ENCODE measurements at regions not wholly inside any gene's neighbourhood (a gene's known extent, or its start where the extent isn't known, plus 50 kb on each side); places are given as distances from the start of the nearest gene placed in this dataset.
A peak's percentile ranks its signal among the peaks of the same experiment; 100 is the strongest.

DNA sequence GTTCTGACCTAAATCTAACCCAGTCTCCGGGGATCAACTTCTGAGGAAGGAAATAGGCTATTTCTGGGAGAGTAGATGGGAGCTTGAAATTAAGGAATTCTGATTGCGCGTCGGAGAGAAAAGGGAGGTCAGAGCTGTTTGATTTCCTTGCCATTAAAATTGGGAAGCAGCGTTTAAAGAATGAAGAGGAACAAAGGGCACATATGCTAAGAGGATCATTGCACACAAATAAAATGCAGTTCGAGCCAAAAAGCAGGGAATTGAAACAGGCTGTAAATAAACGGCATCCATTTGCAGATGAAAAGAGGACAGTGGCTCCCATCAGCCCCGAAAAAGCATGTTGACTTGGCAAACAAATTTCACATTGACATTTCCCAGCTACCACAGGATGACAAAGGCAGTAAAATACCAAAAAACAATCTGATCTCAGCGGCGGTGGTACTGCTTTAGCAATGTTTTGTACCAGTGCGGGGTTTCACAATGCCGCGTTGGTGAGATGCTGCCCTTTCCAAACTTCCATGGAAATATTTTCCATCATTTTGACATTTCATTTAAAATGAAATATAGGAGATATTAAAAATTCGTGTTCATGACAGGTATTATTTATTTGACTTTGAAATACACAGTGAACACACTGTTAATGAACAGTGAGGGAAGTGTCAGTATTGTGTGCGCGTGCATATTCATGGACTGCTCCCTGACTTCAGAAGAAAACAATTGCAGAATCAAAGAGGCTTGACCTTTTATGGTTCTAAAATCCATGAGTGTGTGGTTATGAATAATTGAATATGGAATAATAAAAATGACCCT, 108.8 kb downstream of the SQOR start:
- DNase-seq, result no peak

GRCh38 chr15:45744236-45744589, 109.4 kb downstream of the SQOR start:
- no peak for DNase-seq

DNA sequence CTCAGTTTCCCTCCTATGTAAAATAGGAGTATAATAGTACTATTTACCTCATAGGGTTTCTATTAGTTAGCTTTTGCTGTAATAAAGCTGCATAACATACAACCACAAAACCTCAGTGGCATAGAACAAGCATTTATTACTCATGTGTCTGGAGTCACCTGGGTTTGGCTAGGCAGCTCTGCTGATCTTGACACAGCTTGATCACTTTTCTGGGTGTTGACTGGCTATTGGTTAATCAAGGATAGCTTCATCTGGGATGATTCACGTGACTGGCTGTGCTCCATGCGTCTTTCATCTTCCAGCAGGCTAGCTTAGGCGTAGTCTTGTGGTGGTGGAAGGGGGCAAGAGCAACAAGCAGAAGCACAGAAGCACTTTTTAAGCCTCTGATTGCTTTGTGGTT, 112.6 kb downstream of the SQOR start:
- no peak for DNase-seq

GRCh38 chr15:45751629-45752028, 116.8 kb downstream of the SQOR start:
- DNase-seq, result no peak

DNA sequence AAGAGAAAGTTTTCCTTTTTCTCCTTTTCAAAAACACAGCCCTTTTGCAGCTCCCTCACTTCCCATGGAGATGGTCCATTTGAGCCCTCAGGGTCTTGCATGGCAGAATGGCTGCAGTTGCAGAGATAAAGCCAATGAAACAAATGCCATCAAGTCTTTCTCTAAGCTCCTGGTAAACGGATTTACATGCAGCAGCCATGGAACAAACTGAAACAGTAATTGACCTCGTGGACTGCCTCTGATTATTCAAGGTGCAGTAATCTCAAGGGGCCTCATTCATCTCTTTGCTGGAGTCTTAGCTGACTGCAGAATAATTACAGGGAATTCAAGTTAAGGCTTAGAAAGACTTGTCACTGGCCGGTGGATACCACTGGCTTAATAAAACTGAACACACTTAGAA, 125.1 kb downstream of the SQOR start:
- no peak for DNase-seq

GRCh38 chr15:45762726-45763125, 127.9 kb downstream of the SQOR start:
- no peak for DNase-seq

GRCh38 chr15:45763170-45763869, 128.5 kb downstream of the SQOR start:
- DNase-seq, result no peak

- DNase-seq, result no peak
Observed at GRCh38 chr15:45773149-45773548, 138.3 kb downstream of the SQOR start.

GRCh38 chr15:45776772-45777171, 141.9 kb downstream of the SQOR start:
- no peak for DNase-seq

DNA sequence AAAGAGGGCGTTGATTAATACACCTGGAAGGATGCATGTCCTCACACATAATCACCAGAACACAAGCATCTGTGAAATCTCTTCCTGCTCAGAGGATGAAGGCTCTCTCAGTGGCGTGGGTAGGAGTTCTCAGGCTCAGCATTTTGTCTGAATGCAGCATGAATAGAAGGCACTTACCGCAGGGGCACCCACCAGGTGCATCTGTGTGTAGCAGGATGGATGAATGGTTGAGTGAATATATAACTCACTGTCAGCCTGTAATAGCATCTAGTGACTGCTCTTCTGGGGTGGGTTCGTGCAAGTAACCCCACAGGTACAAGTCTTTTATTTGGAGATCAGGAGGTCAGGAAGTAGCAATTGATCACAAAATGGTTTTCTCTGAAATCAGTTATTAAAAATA, 143.0 kb downstream of the SQOR start:
- DNase-seq, result no peak

DNA sequence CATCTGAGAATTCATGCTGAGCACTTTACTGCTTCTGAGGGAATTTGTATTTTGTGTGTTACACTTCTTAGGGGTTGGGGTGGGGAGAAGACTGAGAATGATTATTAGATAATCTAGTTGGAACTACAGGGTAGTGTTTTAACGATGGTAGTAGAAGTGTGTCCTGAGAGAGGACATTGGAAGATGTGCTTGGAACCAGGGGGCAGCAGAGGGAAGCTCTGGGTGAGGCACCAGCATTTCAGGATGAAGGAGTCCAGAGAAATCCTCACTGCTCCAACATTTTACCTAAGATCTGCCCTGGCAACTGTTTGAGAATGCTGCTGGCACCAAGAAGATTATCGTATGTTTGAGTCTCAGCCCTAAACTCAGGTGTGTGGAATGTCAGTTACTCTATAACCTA, 145.5 kb downstream of the SQOR start:
- DNase-seq, result no peak

DNA sequence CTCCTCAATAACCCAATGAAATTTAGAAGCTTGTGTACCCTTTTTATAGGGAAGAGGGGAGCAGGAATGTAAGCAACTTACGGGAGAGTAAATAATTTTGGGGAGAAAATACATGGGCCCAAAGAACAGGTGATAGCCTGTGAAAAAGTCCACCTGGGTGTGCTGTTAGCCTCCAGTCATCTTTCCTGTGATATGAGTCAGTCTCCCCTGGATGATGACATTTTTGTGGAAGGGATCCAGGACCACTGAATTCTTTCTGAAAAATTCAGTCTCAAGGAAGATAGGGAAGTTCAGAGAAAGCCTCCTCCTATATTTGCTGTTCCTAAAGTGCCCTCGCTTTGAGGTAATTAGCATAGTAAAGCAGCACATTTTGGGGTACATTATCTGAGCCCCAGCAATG, 149.8 kb downstream of the SQOR start:
- DNase-seq, result no peak

DNA sequence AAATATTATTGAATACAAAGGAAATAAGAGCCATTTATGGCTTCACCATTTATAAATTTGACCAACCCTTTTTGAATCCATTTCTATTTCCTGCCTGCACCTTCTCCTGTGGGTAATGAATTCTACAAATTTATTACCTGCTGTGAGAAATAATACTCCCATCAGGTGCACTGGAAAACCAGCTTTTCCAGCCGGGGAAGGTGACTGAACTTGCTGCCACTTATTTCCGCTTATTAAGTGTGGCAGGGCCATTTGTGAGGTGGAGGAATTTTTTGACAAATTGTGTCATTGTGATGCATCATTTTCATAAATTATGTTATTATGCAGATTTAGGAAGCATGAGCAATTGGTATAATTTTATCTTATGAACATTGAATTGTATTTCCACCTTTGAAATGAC, 151.1 kb downstream of the SQOR start:
- no peak for DNase-seq

DNA sequence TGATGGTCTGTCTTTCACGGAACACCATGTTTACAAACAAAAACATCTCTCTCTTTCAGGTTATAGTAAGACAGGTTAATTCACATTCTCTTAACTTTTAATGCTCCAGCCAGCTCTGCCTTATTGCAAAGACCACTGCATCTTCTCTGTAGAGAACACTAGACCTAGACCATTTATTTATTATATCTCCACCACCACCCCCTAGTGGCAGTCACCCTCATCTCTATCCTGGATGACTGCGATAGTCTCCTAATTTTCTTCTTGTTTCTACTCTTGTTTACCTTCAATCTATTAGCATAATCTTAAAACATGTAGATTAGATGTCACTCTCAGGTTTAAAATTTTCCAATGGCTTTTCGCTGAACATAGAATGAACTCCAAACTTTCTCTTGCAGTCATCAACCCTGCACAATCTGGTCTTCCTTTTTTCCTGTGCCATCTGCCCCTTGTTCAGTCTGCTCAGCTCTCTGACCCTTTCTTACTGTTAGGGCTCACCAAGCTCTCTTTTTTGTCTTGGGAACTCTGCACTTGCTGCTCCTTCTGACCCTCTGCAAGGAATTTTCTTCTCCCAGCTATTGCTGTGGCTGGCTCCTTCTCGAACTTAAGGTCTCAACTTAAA, 155.6 kb downstream of the SQOR start:
- DNase-seq, result no peak

- DNase-seq, result no peak
Observed at GRCh38 chr15:45794304-45794703, 159.5 kb downstream of the SQOR start.

- DNase-seq, result peak; percentile 67
Observed at GRCh38 chr15:45794712-45795439, 160.0 kb downstream of the SQOR start.

- DNase-seq, result no peak
Observed at GRCh38 chr15:45795440-45796069, 160.7 kb downstream of the SQOR start.

DNA sequence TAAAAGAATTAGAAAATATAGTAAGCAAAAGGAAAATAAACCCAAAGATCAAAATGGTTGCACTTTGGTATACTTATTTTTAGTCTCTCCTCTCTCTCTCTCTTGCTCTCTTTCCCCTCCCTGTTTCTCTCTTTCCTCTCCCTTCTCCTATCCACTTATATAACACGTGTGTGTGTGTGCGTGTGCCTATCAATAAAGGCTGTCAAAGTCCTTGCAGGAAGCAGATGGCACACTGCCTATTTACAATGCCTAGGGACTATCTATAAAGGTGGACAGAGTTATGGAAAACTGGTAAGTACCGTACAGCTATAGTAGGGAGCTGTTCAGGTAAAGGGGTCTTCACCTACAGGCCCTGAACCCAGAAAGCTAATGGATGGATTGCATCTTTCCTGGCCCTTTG, 161.6 kb downstream of the SQOR start:
- no peak for DNase-seq

- DNase-seq, result no peak
Observed at GRCh38 chr15:45799508-45799907, 164.7 kb downstream of the SQOR start.

- no peak for DNase-seq
Observed at GRCh38 chr15:45801543-45801942, 166.7 kb downstream of the SQOR start.

DNA sequence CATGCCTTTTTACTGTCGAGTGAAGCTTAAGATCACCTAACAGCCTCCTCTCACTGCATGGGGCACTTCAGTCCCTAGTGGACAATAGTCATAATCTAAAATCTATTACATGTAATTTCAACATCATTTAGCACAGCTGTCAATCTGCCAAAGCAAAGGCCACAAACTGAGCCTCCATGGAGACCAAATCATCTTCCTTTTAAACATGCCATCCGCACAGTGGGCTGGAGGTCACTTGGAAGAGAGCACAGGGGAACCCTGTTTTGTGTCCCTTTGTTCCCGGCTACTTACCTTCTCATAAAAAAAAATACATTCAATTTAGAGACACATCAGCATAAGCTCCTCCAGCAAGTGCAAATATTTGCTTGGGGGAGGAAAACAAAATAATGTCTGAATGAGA, 167.3 kb downstream of the SQOR start:
- DNase-seq, result no peak

DNA sequence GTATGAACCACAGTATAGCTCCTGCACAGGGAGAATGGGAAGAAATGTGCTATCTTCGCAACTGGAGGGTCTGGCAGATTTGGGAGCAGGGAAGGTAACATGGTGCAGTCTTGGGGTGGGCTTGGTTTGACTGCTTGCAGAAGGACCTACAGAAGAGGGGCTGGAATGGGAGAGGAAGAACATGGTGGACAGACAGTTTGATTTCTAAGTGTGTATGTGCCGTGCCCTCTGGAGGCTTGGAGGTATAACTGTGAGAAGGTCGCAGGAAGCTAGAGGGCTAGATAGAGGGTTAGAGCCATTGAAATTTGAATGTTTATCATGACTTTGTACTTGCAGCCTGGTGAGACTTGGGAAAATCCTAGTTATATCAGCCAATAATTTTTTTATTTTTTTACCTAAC, 169.2 kb downstream of the SQOR start:
- no peak for DNase-seq

- no peak for DNase-seq
Observed at GRCh38 chr15:45810201-45810600, 175.4 kb downstream of the SQOR start.

All from right forelimb (tissue), 1 donor.